Small intestine (tissue), 7 donors: ENCODE measurements at regions not wholly inside any gene's neighbourhood (a gene's known extent, or its start where the extent isn't known, plus 50 kb on each side); places are given as distances from the start of the nearest gene placed in this dataset.
A peak's percentile ranks its signal among the peaks of the same experiment; 100 is the strongest.

Experiments
- DNase-seq, 2 donors: peaks; one replicate each; pipeline versions ENCODE4 v3.0.0 to v3.0.0-alpha.2; 2013
- FAIRE-seq: peaks from 2 replicates; lab custom pipeline; 2012; peaks lifted over from hg19 to GRCh38; lab: Jason Lieb, UNC
- H3K27ac ChIP-seq, 3 donors: one replicate each; pipeline ENCODE4 v1.5.1; 2013; ENCODE audit warnings: low read length in 2 of 3, mild to moderate bottlenecking in 2 of 3, control low read depth in 1 of 3, inconsistent platforms in 1 of 3, low read depth in 1 of 3, moderate library complexity in 1 of 3
- H3K27me3 ChIP-seq, 3 donors: one replicate each; pipeline ENCODE4 v1.6.1; 2013; ENCODE audit warnings: low read length in 3 of 3, inconsistent platforms in 1 of 3; ENCODE audit not compliant: control insufficient read depth in 3 of 3, insufficient read depth in 3 of 3
- H3K36me3 ChIP-seq, 3 donors: one replicate each; pipeline ENCODE4 v1.6.1; 2013; ENCODE audit warnings: low read length in 3 of 3, inconsistent platforms in 1 of 3, low read depth in 1 of 3, mild to moderate bottlenecking in 1 of 3, moderate library complexity in 1 of 3; ENCODE audit not compliant: control insufficient read depth in 3 of 3, insufficient read depth in 2 of 3
- H3K4me1 ChIP-seq, 3 donors: one replicate each; pipeline ENCODE4 v1.6.1; 2013; ENCODE audit warnings: low read length in 2 of 3, inconsistent platforms in 1 of 3, low read depth in 1 of 3, mild to moderate bottlenecking in 1 of 3, moderate library complexity in 1 of 3; ENCODE audit not compliant: control insufficient read depth in 3 of 3, insufficient read depth in 2 of 3
- H3K4me3 ChIP-seq, 3 donors: one replicate each; pipeline ENCODE4 v1.5.1; 2013; ENCODE audit warnings: low read length in 3 of 3, control low read depth in 1 of 3, inconsistent platforms in 1 of 3, low read depth in 1 of 3, mild to moderate bottlenecking in 1 of 3, moderate library complexity in 1 of 3
- H3K9me3 ChIP-seq, 2 donors: one replicate each; pipeline ENCODE4 v1.6.1; 2013; ENCODE audit warnings: low read depth in 1 of 2, low read length in 1 of 2; ENCODE audit not compliant: control insufficient read depth in 2 of 2, insufficient read depth in 1 of 2
- WGBS, 3 donors: extraction: QIAGEN DNeasy Blood & Tissue Kit; methylation state at CpG; one replicate each; pipeline ENCODE4 v1.1.7; 2013; 5-methylcytosine and 5-hydroxymethylcytosine counted together
- donor health status: healthy with polysubstance abuse.
- donor health status: control.
- donor health status: control.
- donor health status: Bipolar disorder and iron deficiency.
- donor health status: healthy.

- DNase-seq (no peak), FAIRE-seq (no peak)
- Histone ChIP-seq H3K4me1 (peaks cover 0 to 19% (median 0%) of the 10 kb centered on the region in 3 donors), H3K4me3 (no peak overlapping the region), H3K27me3 (no peaks in the 10 kb centered on the region), H3K36me3 (peaks cover 0 to 3% (median 0%) of the 10 kb centered on the region in 3 donors), H3K9me3 (no peaks in the 10 kb centered on the region), H3K27ac (no peak overlapping the region)
- 78 to 90% (median 87%) methylated on average over 2 of the region's 2 CpGs for WGBS, 3 donors
Observed at GRCh38 chr3:124442463-124442862, 287.8 kb upstream of the UMPS start.

DNA sequence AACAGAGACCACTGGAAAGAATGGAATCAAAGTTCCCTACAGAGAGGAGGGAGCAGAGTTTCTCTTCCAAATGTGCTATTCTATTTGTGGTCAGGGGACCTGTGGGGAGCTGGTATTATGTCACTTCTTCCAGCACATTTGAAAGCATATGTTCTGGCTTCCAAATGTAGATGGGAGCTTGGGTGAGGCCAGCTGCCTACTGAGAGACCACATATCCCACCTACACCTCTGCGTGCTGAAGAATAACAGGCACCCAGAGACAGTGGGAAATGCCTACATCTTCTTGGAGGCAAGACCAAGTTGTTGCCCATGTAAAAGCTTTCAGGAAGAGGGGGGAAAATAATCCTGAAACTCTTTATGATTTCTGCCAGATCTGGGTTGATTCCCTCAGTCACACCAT, 286.8 kb upstream of the UMPS start:
- Histone ChIP-seq H3K27me3 (no peaks in the 10 kb centered on the region), H3K9me3 (no peaks in the 10 kb centered on the region), H3K27ac (peak overlapping the region in 2 of 3 donors; percentile 2 to 79), H3K36me3 (peaks cover 0 to 3% (median 0%) of the 10 kb centered on the region in 3 donors), H3K4me1 (peaks cover 0 to 19% (median 0%) of the 10 kb centered on the region in 3 donors), H3K4me3 (no peak overlapping the region)
- FAIRE-seq (no peak), DNase-seq (no peak)
- 98 to 100% (median 100%) methylated on average over 1 of the region's 1 CpG for WGBS, 3 donors

GRCh38 chr3:124444075-124444474, 286.2 kb upstream of the UMPS start:
- no peak for FAIRE-seq
- 15 to 66% (median 27%) methylated on average over 2 of the region's 2 CpGs for WGBS, 3 donors
- H3K36me3 ChIP-seq, result peaks cover 0 to 3% (median 0%) of the 10 kb centered on the region in 3 donors
- peak overlapping the region in 1 of 3 donors; percentile 79 for H3K27ac ChIP-seq
- H3K9me3 ChIP-seq, result no peaks in the 10 kb centered on the region
- peak; percentile 85 to 96 for DNase-seq
- H3K27me3 ChIP-seq, result no peaks in the 10 kb centered on the region
- peaks cover 0 to 19% (median 0%) of the 10 kb centered on the region in 3 donors for H3K4me1 ChIP-seq
- H3K4me3 ChIP-seq, result no peak overlapping the region

DNA sequence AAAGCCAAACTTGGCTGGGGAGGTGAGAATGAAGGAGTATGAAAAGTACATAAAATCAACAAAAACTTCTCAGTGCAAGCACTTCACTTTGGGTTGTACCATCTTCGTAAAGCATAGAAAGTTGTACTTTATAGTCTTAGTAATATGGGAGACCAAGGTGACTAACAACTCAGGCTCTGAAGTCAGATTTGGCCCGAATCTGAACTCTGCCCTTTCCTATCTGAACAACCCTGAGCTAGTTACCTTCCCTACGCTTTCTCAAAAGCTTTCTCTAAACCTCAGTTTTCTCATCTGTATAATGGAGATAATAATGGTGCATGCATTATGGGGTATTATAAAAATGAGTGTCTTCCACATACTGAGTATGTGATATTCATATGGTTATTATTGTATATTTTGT, 285.4 kb upstream of the UMPS start:
- 20 to 77% (median 50%) methylated on average over 3 of the region's 3 CpGs for WGBS, 3 donors
- H3K4me1 ChIP-seq, result peaks cover 0 to 26% (median 0%) of the 10 kb centered on the region in 3 donors
- H3K27ac ChIP-seq, result peak overlapping the region in 1 of 3 donors; percentile 79
- peaks cover 0 to 3% (median 0%) of the 10 kb centered on the region in 3 donors for H3K36me3 ChIP-seq
- H3K9me3 ChIP-seq, result no peaks in the 10 kb centered on the region
- no peak overlapping the region for H3K4me3 ChIP-seq
- no peaks in the 10 kb centered on the region for H3K27me3 ChIP-seq
- DNase-seq, result peak; percentile 47 to 82
- FAIRE-seq, result no peak

- Histone ChIP-seq H3K4me1 (peaks cover 0 to 28% (median 0%) of the 10 kb centered on the region in 3 donors), H3K36me3 (peaks cover 0 to 3% (median 0%) of the 10 kb centered on the region in 3 donors), H3K27ac (no peak overlapping the region), H3K9me3 (no peaks in the 10 kb centered on the region), H3K4me3 (no peak overlapping the region), H3K27me3 (no peaks in the 10 kb centered on the region)
- WGBS, 3 donors, result 52 to 89% (median 77%) methylated on average over 2 of the region's 2 CpGs
- FAIRE-seq (no peak), DNase-seq (no peak)
Observed at GRCh38 chr3:124447845-124448244, 282.4 kb upstream of the UMPS start.

- H3K27ac ChIP-seq, result no peak overlapping the region
- FAIRE-seq (peak; percentile 5), DNase-seq (peak in 1 of 2 donors; percentile 59)
- no peaks in the 10 kb centered on the region for H3K27me3 ChIP-seq
- H3K4me3 ChIP-seq, result no peak overlapping the region
- H3K4me1 ChIP-seq, result peaks cover 0 to 18% (median 0%) of the 10 kb centered on the region in 3 donors
- H3K36me3 ChIP-seq, result peaks cover 0 to 3% (median 0%) of the 10 kb centered on the region in 3 donors
- no peaks in the 10 kb centered on the region for H3K9me3 ChIP-seq
Observed at GRCh38 chr3:124448954-124449353, 281.3 kb upstream of the UMPS start.

DNA sequence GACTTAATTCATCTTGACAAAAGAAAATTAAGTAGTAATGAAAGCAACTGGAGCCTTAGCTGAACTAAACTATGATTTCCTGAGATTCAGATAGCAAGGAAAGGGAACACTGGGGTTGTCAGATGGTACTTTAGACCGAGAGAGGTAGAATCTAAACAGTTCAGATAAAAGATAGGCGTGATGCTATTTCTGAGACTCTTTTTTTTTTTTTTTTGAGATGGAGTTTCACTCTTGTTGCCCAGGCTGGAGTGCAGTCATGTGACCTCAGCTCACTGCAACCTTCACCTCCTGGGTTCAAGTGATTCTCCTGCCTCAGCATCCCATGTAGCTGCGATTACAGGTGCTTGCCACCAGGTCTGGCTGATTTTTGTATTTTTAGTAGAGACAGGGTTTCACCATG, 279.9 kb upstream of the UMPS start:
- no peak overlapping the region for H3K4me3 ChIP-seq
- DNase-seq, result peak; percentile 33 to 68
- H3K4me1 ChIP-seq, result peaks cover 0 to 9% (median 0%) of the 10 kb centered on the region in 3 donors
- no peaks in the 10 kb centered on the region for H3K27me3 ChIP-seq
- 49 to 74% (median 61%) methylated on average over 3 of the region's 3 CpGs for WGBS, 3 donors
- peak overlapping the region in 1 of 3 donors; percentile 49 for H3K27ac ChIP-seq
- H3K36me3 ChIP-seq, result peaks cover 0 to 3% (median 0%) of the 10 kb centered on the region in 3 donors
- H3K9me3 ChIP-seq, result no peaks in the 10 kb centered on the region
- no peak for FAIRE-seq

- H3K4me1 ChIP-seq, result peaks cover 0 to 9% (median 0%) of the 10 kb centered on the region in 3 donors
- no peaks in the 10 kb centered on the region for H3K9me3 ChIP-seq
- no peak overlapping the region for H3K27ac ChIP-seq
- DNase-seq, result no peak
- WGBS, 3 donors, result 67 to 88% (median 69%) methylated on average over 3 of the region's 3 CpGs
- H3K4me3 ChIP-seq, result no peak overlapping the region
- FAIRE-seq, result no peak
- no peaks in the 10 kb centered on the region for H3K36me3 ChIP-seq
- no peaks in the 10 kb centered on the region for H3K27me3 ChIP-seq
Observed at GRCh38 chr3:124451630-124452317, 278.5 kb upstream of the UMPS start.
